ENCODE measurements at regions not wholly inside any gene's neighbourhood (a gene's known extent, or its start where the extent isn't known, plus 50 kb on each side); places are given as distances from the start of the nearest gene placed in this dataset.
"Not testable (repeated sequence)": the region's sequence is repeated elsewhere in the genome, so short reads cannot be mapped to it uniquely, and the experiment has no call there.

GRCh38 chr9:32148553-32148952, 235.9 kb upstream of the ACO1 start:
- TF ChIP-seq, protein P1, sequence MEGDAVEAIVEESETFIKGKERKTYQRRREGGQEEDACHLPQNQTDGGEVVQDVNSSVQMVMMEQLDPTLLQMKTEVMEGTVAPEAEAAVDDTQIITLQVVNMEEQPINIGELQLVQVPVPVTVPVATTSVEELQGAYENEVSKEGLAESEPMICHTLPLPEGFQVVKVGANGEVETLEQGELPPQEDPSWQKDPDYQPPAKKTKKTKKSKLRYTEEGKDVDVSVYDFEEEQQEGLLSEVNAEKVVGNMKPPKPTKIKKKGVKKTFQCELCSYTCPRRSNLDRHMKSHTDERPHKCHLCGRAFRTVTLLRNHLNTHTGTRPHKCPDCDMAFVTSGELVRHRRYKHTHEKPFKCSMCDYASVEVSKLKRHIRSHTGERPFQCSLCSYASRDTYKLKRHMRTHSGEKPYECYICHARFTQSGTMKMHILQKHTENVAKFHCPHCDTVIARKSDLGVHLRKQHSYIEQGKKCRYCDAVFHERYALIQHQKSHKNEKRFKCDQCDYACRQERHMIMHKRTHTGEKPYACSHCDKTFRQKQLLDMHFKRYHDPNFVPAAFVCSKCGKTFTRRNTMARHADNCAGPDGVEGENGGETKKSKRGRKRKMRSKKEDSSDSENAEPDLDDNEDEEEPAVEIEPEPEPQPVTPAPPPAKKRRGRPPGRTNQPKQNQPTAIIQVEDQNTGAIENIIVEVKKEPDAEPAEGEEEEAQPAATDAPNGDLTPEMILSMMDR (IDR thresholded peaks at IDR 0.05), result peak in 2 of 4 donors; percentile 5 to 31
- DNase-seq; H3K4me3 ChIP-seq; H3K36me3 ChIP-seq; ATAC-seq; intact Hi-C loops (cut with DNase I); H3K27ac ChIP-seq; H3K27me3 ChIP-seq; H3K4me1 ChIP-seq; H3K9me3 ChIP-seq: not testable (repeated sequence)
- 70% methylated on average over 4 of the region's 11 CpGs for WGBS (ENCODE audit: insufficient coverage, low coverage, low lambda C conversion rate, missing lambda C conversion rate)

DNA sequence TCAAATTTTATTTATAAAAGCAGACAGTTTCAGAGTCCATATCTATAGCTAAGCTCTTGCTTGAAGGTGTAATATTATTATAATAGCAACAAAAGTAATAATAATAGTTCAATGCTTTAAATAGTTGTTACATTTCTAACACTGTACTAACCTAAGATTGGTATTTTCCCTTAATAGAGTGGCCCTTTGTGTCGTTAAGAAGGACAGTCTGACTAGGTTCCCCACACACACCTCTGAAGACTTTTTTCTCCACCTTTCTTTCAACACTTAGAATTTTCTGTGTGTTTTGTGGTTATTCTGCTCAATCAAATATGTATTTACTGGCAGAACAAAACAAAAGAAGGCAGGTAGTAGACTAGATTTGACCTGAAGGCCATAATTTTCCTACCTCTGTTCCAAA, 223.2 kb upstream of the ACO1 start:
- intact Hi-C loops (cut with DNase I), result no loop called here

DNA sequence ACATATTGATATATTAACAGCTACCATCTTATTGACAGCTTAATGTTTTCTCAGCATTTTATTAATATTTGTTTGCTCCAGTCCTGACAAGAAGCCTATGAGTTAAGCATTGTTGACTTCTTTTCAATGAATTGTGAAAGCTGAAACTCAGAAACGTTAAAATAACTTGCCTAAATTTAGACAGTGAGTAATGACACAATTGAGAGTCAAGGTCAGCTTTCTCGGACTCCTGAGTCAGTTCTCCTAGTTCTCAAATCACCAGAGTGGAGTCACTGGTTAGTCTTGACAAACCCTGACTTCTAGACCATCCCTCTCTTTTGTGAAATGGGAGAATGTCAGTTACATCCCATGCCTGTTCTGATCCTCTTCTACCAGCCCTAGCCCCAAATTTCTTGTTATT, 222.7 kb upstream of the ACO1 start:
- DNase-seq, result no peak
- WGBS (ENCODE audit: insufficient coverage, low coverage, low lambda C conversion rate, missing lambda C conversion rate), result 24% methylated on average over 2 of the region's 2 CpGs
- ATAC-seq, result no peak
- intact Hi-C loops (cut with DNase I), result no loop called here
- no peaks in the 10 kb centered on the region for H3K4me1 ChIP-seq
- H3K27me3 ChIP-seq, result no peaks in the 10 kb centered on the region
- no peak for TF ChIP-seq POLR2A (IDR thresholded peaks at IDR 0.05)
- TF ChIP-seq, protein P1 (IDR thresholded peaks at IDR 0.05), result no peak
- H3K36me3 ChIP-seq, result no peaks in the 10 kb centered on the region
- H3K27ac ChIP-seq, result no peak overlapping the region
- no peak overlapping the region for H3K4me3 ChIP-seq
- H3K9me3 ChIP-seq, result no peaks in the 10 kb centered on the region

More for the DNA sequence above, 223.2 kb upstream of the ACO1 start:
- Histone ChIP-seq H3K27ac (no peak overlapping the region), H3K4me1 (no peaks in the 10 kb centered on the region), H3K9me3 (no peaks in the 10 kb centered on the region), H3K36me3 (no peaks in the 10 kb centered on the region), H3K27me3 (no peaks in the 10 kb centered on the region), H3K4me3 (no peak overlapping the region)
- no peak for TF ChIP-seq POLR2A (IDR thresholded peaks at IDR 0.05)
- TF ChIP-seq, protein P1 (IDR thresholded peaks at IDR 0.05), result no peak
- no peak for DNase-seq
- ATAC-seq, result no peak
- WGBS (ENCODE audit: insufficient coverage, low coverage, low lambda C conversion rate, missing lambda C conversion rate), result 35% methylated on average over 1 of the region's 1 CpG

- WGBS (ENCODE audit: insufficient coverage, low coverage, low lambda C conversion rate, missing lambda C conversion rate), result 79% methylated on average over 4 of the region's 8 CpGs
- DNase-seq; ATAC-seq; H3K27ac ChIP-seq; intact Hi-C loops (cut with DNase I); H3K36me3 ChIP-seq; H3K27me3 ChIP-seq; H3K9me3 ChIP-seq; H3K4me3 ChIP-seq; H3K4me1 ChIP-seq: not testable (repeated sequence)
Observed at GRCh38 chr9:32166316-32166715, 218.1 kb upstream of the ACO1 start.

DNA sequence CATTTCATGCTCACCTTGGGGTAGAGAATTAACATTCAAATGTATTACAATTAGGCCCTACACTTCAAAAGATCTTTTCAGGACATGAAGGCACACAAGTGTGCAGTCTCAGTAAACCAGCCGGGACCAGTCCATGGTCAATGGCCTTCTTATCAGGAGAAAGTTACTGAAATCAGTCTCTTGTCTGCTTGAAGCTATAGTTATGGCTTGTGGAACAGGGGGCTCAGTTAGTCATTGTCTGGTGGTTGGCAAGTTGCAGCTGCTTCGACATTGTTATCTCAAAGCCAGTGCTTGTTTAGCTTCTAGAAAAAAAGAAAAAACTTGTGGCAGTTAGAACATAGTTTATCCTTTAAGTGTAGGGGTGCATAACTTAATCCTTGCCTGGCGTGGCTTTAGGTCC, 213.1 kb upstream of the ACO1 start:
- Histone ChIP-seq H3K4me1 (no peaks in the 10 kb centered on the region), H3K27me3 (no peaks in the 10 kb centered on the region), H3K36me3 (no peaks in the 10 kb centered on the region), H3K4me3 (no peak overlapping the region), H3K9me3 (no peaks in the 10 kb centered on the region), H3K27ac (no peak overlapping the region)
- no peak for DNase-seq
- intact Hi-C loops (cut with DNase I), result no loop called here
- no peak for ATAC-seq
- TF ChIP-seq POLR2A (IDR thresholded peaks at IDR 0.05), result no peak
- WGBS (ENCODE audit: insufficient coverage, low coverage, low lambda C conversion rate, missing lambda C conversion rate), result 31% methylated on average over 3 of the region's 3 CpGs

DNA sequence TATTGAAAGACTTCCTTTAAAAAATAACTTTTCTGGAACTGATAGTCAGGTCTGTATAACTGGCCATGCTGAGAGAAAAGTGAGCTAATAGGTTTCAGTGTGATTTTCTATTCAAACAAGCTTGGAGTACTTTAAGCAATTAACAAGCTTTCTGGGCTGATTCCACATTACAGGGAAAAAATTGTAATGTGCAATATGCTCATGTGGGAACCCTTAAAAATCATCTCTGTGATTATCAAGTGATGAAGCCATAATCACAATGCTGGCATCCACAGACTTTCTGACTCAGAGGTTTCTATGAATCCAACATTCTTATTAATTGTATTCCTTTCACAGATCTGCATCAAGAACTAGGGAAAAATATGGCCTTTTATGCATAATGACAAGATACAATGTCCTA, 212.2 kb upstream of the ACO1 start:
- no peak for TF ChIP-seq POLR2A (IDR thresholded peaks at IDR 0.05)
- TF ChIP-seq, protein P1 (IDR thresholded peaks at IDR 0.05), result no peak
- DNase-seq (no peak), ATAC-seq (no peak)
- Histone ChIP-seq H3K4me1 (no peaks in the 10 kb centered on the region), H3K27me3 (no peaks in the 10 kb centered on the region), H3K27ac (no peak overlapping the region), H3K4me3 (no peak overlapping the region), H3K9me3 (no peaks in the 10 kb centered on the region), H3K36me3 (no peaks in the 10 kb centered on the region)
- intact Hi-C loops (cut with DNase I), result no loop called here

Data from right lobe of liver (tissue), 6 donors.